ENCODE measurements at regions not wholly inside any gene's neighbourhood (a gene's known extent, or its start where the extent isn't known, plus 50 kb on each side); places are given as distances from the start of the nearest gene placed in this dataset.

DNA sequence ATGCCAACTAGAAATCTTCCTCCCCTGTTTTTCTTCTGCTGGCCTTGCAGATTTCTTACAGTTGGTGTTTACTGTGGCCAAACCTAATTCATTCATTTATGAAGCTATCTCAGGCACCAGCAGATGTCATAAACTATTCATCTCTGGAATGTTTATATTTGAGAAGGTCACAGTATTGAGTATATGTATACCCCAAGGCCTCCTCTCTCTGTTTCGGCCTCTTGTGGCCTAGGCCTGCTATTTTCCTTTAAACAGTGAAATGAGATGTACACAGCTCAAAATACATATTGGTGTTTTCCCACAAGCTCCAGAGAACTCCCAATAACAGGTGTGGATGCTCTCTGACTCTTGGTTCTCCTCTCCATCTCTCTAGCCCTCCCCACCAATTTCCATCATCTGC, 520.7 kb upstream of the CAMK1G start:
- no peak for TF ChIP-seq EP300 (IDR thresholded peaks at IDR 0.05)
- TF ChIP-seq CTCF (IDR thresholded peaks at IDR 0.05), result no peak
- no peak for TF ChIP-seq POLR2A (IDR thresholded peaks at IDR 0.05)
- no peak overlapping the region for H3K4me3 ChIP-seq
- no peaks in the 10 kb centered on the region for H3K4me1 ChIP-seq (ENCODE audit: insufficient read depth)
- H3K27ac ChIP-seq, result no peak overlapping the region
- H3K36me3 ChIP-seq, result no peaks in the 10 kb centered on the region
- H3K27me3 ChIP-seq, result no peaks in the 10 kb centered on the region
- intact Hi-C loops (cut with DNase I), result loop anchor here in 1 of 4 donors (5.0 kb wide), 1 partner anchor 1439 kb away; no protein-coding TSS in a partner anchor
- 53 to 85% (median 67%) methylated on average over 1 of the region's 1 CpG for WGBS, 3 donors
- H3K9me3 ChIP-seq, result no peaks in the 10 kb centered on the region
- no peak for DNase-seq

- intact Hi-C loops (cut with DNase I), result loop anchor here in 1 of 4 donors (5.0 kb wide), 1 partner anchor 1438 kb away; no protein-coding TSS in a partner anchor
- TF ChIP-seq EP300 (IDR thresholded peaks at IDR 0.05) (no peak), POLR2A (IDR thresholded peaks at IDR 0.05) (no peak), CTCF (IDR thresholded peaks at IDR 0.05) (no peak)
- H3K4me1 ChIP-seq (ENCODE audit: insufficient read depth), result no peaks in the 10 kb centered on the region
- no peaks in the 10 kb centered on the region for H3K27me3 ChIP-seq
- WGBS, 3 donors, result 73 to 77% (median 74%) methylated on average over 13 of the region's 13 CpGs
- no peak overlapping the region for H3K4me3 ChIP-seq
- no peaks in the 10 kb centered on the region for H3K9me3 ChIP-seq
- DNase-seq, result no peak
- H3K27ac ChIP-seq, result no peak overlapping the region
- no peaks in the 10 kb centered on the region for H3K36me3 ChIP-seq
Measured at GRCh38 chr1:209063767-209064659, 519.5 kb upstream of the CAMK1G start.

- Histone ChIP-seq H3K36me3 (no peaks in the 10 kb centered on the region), H3K4me3 (no peak overlapping the region), H3K27me3 (no peaks in the 10 kb centered on the region), H3K27ac (no peak overlapping the region), H3K4me1 (ENCODE audit: insufficient read depth) (no peaks in the 10 kb centered on the region), H3K9me3 (no peaks in the 10 kb centered on the region)
- TF ChIP-seq POLR2A (IDR thresholded peaks at IDR 0.05) (no peak), CTCF (IDR thresholded peaks at IDR 0.05) (no peak), EP300 (IDR thresholded peaks at IDR 0.05) (no peak)
- intact Hi-C loops (cut with DNase I), result loop anchor here in 1 of 4 donors (5.0 kb wide), 1 partner anchor 1437 kb away; no protein-coding TSS in a partner anchor
- no peak for DNase-seq
- WGBS, 3 donors, result 82 to 89% (median 82%) methylated on average over 11 of the region's 11 CpGs
Measured at GRCh38 chr1:209064850-209065706, 518.4 kb upstream of the CAMK1G start.

- H3K4me1 ChIP-seq (ENCODE audit: insufficient read depth), result no peaks in the 10 kb centered on the region
- H3K27ac ChIP-seq, result no peak overlapping the region
- TF ChIP-seq EP300 (IDR thresholded peaks at IDR 0.05), result no peak
- no peak for TF ChIP-seq CTCF (IDR thresholded peaks at IDR 0.05)
- no peak for TF ChIP-seq POLR2A (IDR thresholded peaks at IDR 0.05)
- H3K9me3 ChIP-seq, result no peaks in the 10 kb centered on the region
- H3K4me3 ChIP-seq, result no peak overlapping the region
- DNase-seq, result no peak
- H3K36me3 ChIP-seq, result no peaks in the 10 kb centered on the region
- no peaks in the 10 kb centered on the region for H3K27me3 ChIP-seq
- intact Hi-C loops (cut with DNase I), result no loop called here
Measured at GRCh38 chr1:209072481-209072880, 511.0 kb upstream of the CAMK1G start.
